H9 (cell line): ENCODE measurements at regions not wholly inside any gene's neighbourhood (a gene's known extent, or its start where the extent isn't known, plus 50 kb on each side); places are given as distances from the start of the nearest gene placed in this dataset.

Experiments
- DNase-seq: peaks from one replicate; pipeline ENCODE4 v3.0.0-alpha.2; 2017
- H2AFZ ChIP-seq: one replicate; pipeline ENCODE4 v1.6.1; 2013; ENCODE audit warnings: mild to moderate bottlenecking, low read length, control low read depth, moderate library complexity
- H2AK5ac ChIP-seq: 2 replicates; pipeline ENCODE4 v1.6.1; 2013; ENCODE audit warnings: low read length, control low read depth, mixed read lengths; ENCODE audit not compliant: insufficient read length
- H2BK120ac ChIP-seq: one replicate; pipeline ENCODE4 v1.6.1; 2013; ENCODE audit warnings: low read depth, mild to moderate bottlenecking, low read length, control low read depth, inconsistent platforms; ENCODE audit not compliant: poor library complexity, severe bottlenecking
- H2BK12ac ChIP-seq: 2 replicates; pipeline ENCODE4 v1.6.1; 2013; ENCODE audit warnings: low read length, control low read depth, mixed read lengths, low read depth; ENCODE audit not compliant: insufficient read length
- H2BK15ac ChIP-seq: 2 replicates; pipeline ENCODE4 v1.6.1; 2013; ENCODE audit warnings: low read depth, low read length, control low read depth
- H2BK20ac ChIP-seq: one replicate; pipeline ENCODE4 v1.6.1; 2013; ENCODE audit warnings: low read depth, mild to moderate bottlenecking, low read length, control low read depth, inconsistent platforms; ENCODE audit not compliant: poor library complexity, severe bottlenecking
- H2BK5ac ChIP-seq: 2 replicates; pipeline ENCODE4 v1.6.1; 2013; ENCODE audit warnings: low read length, control low read depth, mixed read lengths; ENCODE audit not compliant: insufficient read length
- H3K14ac ChIP-seq: 2 replicates; pipeline ENCODE4 v1.6.1; 2013; ENCODE audit warnings: low read length, control low read depth; ENCODE audit not compliant: insufficient read depth
- H3K18ac ChIP-seq: 2 replicates; pipeline ENCODE4 v1.6.1; 2013; ENCODE audit warnings: low read depth, mild to moderate bottlenecking, mixed read lengths, low read length, control low read depth; ENCODE audit not compliant: insufficient read length
- H3K23ac ChIP-seq: 2 replicates; pipeline ENCODE4 v1.6.1; 2013; ENCODE audit warnings: low read length, control low read depth, mixed read lengths, low read depth; ENCODE audit not compliant: insufficient read length
- H3K23me2 ChIP-seq: 2 replicates; pipeline ENCODE4 v1.6.1; 2013; ENCODE audit warnings: low read depth, mild to moderate bottlenecking, mixed read lengths, low read length, control low read depth; ENCODE audit not compliant: insufficient read length, poor library complexity, severe bottlenecking
- H3K27ac ChIP-seq: 2 replicates; pipeline ENCODE4 v1.5.1; 2013; ENCODE audit warnings: low read length, control low read depth, mixed read lengths, low read depth; ENCODE audit not compliant: insufficient read length
- H3K27me3 ChIP-seq: 2 replicates; pipeline ENCODE4 v1.6.1; 2013; ENCODE audit warnings: low read length, control low read depth, inconsistent platforms; ENCODE audit not compliant: insufficient read depth
- H3K4ac ChIP-seq: 2 replicates; pipeline ENCODE4 v1.6.1; 2013; ENCODE audit warnings: low read depth, mild to moderate bottlenecking, control low read depth, inconsistent platforms, low read length, moderate library complexity
- H3K4me1 ChIP-seq: 2 replicates; pipeline ENCODE4 v1.6.1; 2013; ENCODE audit warnings: low read length, control low read depth, inconsistent platforms; ENCODE audit not compliant: insufficient read depth
- H3K4me2 ChIP-seq: 2 replicates; pipeline ENCODE4 v1.6.1; 2013; ENCODE audit warnings: low read length, control low read depth, mixed read lengths; ENCODE audit not compliant: insufficient read length, insufficient read depth
- H3K56ac ChIP-seq: 2 replicates; pipeline ENCODE4 v1.6.1; 2013; ENCODE audit warnings: low read depth, mild to moderate bottlenecking, mixed read lengths, low read length, control low read depth; ENCODE audit not compliant: insufficient read length
- H3K79me1 ChIP-seq: 2 replicates; pipeline ENCODE4 v1.6.1; 2013; ENCODE audit warnings: low read depth, mild to moderate bottlenecking, moderate library complexity, low read length, control low read depth, inconsistent platforms; ENCODE audit not compliant: insufficient read depth, poor library complexity, severe bottlenecking
- H3K79me2 ChIP-seq: 2 replicates; pipeline ENCODE4 v1.6.1; 2013; ENCODE audit warnings: low read length, control low read depth, inconsistent platforms; ENCODE audit not compliant: insufficient read depth
- H3K9ac ChIP-seq: 2 replicates; pipeline ENCODE4 v1.6.1; 2013; ENCODE audit warnings: low read length, control low read depth, mixed read lengths; ENCODE audit not compliant: insufficient read length; ENCODE audit errors: extremely low read depth
- H3K9me3 ChIP-seq: one replicate; pipeline ENCODE4 v1.6.1; 2013; ENCODE audit warnings: low read depth, low read length, inconsistent platforms; ENCODE audit not compliant: control insufficient read depth
- H3T11ph ChIP-seq: one replicate; pipeline ENCODE4 v1.6.1; 2013; ENCODE audit warnings: mild to moderate bottlenecking, low read length, control low read depth, inconsistent platforms
- H4K20me1 ChIP-seq: one replicate; pipeline ENCODE4 v1.6.1; 2013; ENCODE audit not compliant: control insufficient read depth, insufficient read length, insufficient read depth
- H4K5ac ChIP-seq: 2 replicates; pipeline ENCODE4 v1.6.1; 2013; ENCODE audit warnings: low read depth, mild to moderate bottlenecking, mixed read lengths, low read length, control low read depth; ENCODE audit not compliant: insufficient read length
- H4K8ac ChIP-seq: replicated peaks from 2 replicates; pipeline ENCODE4 v1.6.1; 2013; ENCODE audit warnings: low read length, control low read depth, mixed read lengths, low read depth; ENCODE audit not compliant: insufficient read length
- H4K91ac ChIP-seq: 2 replicates; pipeline ENCODE4 v1.6.1; 2013; ENCODE audit warnings: low read depth, mild to moderate bottlenecking, moderate library complexity, mixed read lengths, low read length, control low read depth; ENCODE audit not compliant: insufficient read length
- H3K27ac Mint-ChIP-seq, 3 experiments: 2 replicates in 2 of 3; 3 replicates in 1 of 3; pipeline ENCODE4 v1.8.0; 2020 to 2021; ENCODE audit warnings: mixed read lengths in 3 of 3, mild to moderate bottlenecking in 1 of 3, moderate library complexity in 1 of 3
- H3K27me3 Mint-ChIP-seq: 2 replicates; pipeline ENCODE4 v1.8.0; 2021; ENCODE audit warnings: low read depth, mild to moderate bottlenecking, moderate library complexity, mixed read lengths
- H3K36me3 Mint-ChIP-seq, 3 experiments: 2 replicates in 2 of 3; 3 replicates in 1 of 3; pipeline ENCODE4 v1.8.0; 2020 to 2021; ENCODE audit warnings: low read depth in 3 of 3, mixed read lengths in 3 of 3; ENCODE audit not compliant: insufficient read depth in 1 of 3
- H3K4me1 Mint-ChIP-seq, 2 experiments: 2 replicates each; pipeline ENCODE4 v1.8.0; 2020; ENCODE audit warnings: mixed read lengths in 2 of 2
- H3K4me3 Mint-ChIP-seq, 2 experiments: 2 replicates in 1 of 2; 3 replicates in 1 of 2; pipeline ENCODE4 v1.8.0; 2020 to 2021; ENCODE audit warnings: mild to moderate bottlenecking in 2 of 2, mixed read lengths in 2 of 2, moderate library complexity in 1 of 2
- H3K9me3 Mint-ChIP-seq, 2 experiments: 2 replicates in 1 of 2; 3 replicates in 1 of 2; pipeline ENCODE4 v1.8.0; 2020; ENCODE audit warnings: mild to moderate bottlenecking in 2 of 2, mixed read lengths in 2 of 2, moderate library complexity in 1 of 2
- WGBS: extraction: QIAGEN DNeasy Blood & Tissue Kit; methylation state at CpG from one replicate; pipeline ENCODE4 v1.1.7; 2013; ENCODE audit warnings: missing lambda C conversion rate, low lambda C conversion rate, mixed read lengths; ENCODE audit not compliant: insufficient read length; ENCODE audit errors: extremely low coverage; 5-methylcytosine and 5-hydroxymethylcytosine counted together
- TF ChIP-seq, protein P1 (sequence below): fragments of 200-600 bp; sonication (generic); conservative IDR thresholded peaks from 3 replicates; pipeline ENCODE4 v1.8.0; 2021; ENCODE audit warnings: antibody characterized with exemption, mild to moderate bottlenecking

DNA sequence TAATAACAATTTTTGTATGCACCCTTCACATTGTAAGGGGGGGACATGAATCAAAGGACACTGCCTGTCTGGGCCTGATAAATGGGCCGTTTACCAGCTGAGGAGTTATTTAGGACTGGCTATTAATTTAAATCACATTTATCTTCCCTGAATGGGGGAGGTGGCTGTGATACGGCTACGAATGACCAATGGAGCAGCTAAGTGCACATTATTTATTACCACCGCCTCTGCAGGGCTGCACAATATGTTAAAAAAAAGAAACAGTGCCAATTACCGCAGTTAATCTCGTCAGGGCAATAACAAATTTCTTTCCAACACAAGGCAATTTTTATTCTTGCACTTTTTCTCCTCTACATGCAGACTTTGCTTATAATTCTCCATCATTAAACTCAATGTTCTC is 318.4 kb downstream of the IRX2 start:
- Mint-ChIP-seq H3K27me3 (peaks cover 4% of the 10 kb centered on the region), H3K36me3 (peaks cover 5 to 22% (median 9%) of the 10 kb centered on the region in 3 experiments; a peak in 5 of 7 replicates), H3K4me1 (peaks cover 6% of the 10 kb centered on the region in 2 experiments), H3K27ac (no peak overlapping the region), H3K9me3 (peaks cover 40 to 52% of the 10 kb centered on the region in 2 experiments), H3K4me3 (no peak overlapping the region)
- no peak overlapping the region for H3K23ac ChIP-seq
- TF ChIP-seq, protein P1, sequence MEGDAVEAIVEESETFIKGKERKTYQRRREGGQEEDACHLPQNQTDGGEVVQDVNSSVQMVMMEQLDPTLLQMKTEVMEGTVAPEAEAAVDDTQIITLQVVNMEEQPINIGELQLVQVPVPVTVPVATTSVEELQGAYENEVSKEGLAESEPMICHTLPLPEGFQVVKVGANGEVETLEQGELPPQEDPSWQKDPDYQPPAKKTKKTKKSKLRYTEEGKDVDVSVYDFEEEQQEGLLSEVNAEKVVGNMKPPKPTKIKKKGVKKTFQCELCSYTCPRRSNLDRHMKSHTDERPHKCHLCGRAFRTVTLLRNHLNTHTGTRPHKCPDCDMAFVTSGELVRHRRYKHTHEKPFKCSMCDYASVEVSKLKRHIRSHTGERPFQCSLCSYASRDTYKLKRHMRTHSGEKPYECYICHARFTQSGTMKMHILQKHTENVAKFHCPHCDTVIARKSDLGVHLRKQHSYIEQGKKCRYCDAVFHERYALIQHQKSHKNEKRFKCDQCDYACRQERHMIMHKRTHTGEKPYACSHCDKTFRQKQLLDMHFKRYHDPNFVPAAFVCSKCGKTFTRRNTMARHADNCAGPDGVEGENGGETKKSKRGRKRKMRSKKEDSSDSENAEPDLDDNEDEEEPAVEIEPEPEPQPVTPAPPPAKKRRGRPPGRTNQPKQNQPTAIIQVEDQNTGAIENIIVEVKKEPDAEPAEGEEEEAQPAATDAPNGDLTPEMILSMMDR = no peak
- no peaks in the 10 kb centered on the region; the same call in 1 of the 2 replicates for H3K27me3 ChIP-seq
- no peaks in the 10 kb centered on the region for H3K23me2 ChIP-seq
- no peak for DNase-seq
- no peaks in the 10 kb centered on the region for H3K79me2 ChIP-seq
- no peak overlapping the region for H3K27ac ChIP-seq
- no peak overlapping the region for H3K9ac ChIP-seq
- H2BK120ac ChIP-seq = no peak overlapping the region
- H3K79me1 ChIP-seq = no peaks in the 10 kb centered on the region
- H3K9me3 ChIP-seq = peaks cover 24% of the 10 kb centered on the region
- no peaks in the 10 kb centered on the region for H4K20me1 ChIP-seq
- H3K4me1 ChIP-seq = no peaks in the 10 kb centered on the region
- H3K56ac ChIP-seq = no peak overlapping the region
- H2BK5ac ChIP-seq = no peak overlapping the region
- WGBS = no CpG with 5 or more reads among the region's 6 CpGs
- no peak overlapping the region for H2BK15ac ChIP-seq
- H4K91ac ChIP-seq = no peak overlapping the region
- H2AFZ ChIP-seq = no peak overlapping the region
- no peak overlapping the region for H3T11ph ChIP-seq
- H4K5ac ChIP-seq = no peak overlapping the region
- no peak overlapping the region for H3K14ac ChIP-seq
- no peak overlapping the region for H3K4ac ChIP-seq
- H2BK12ac ChIP-seq = no peak overlapping the region
- no peak overlapping the region for H4K8ac ChIP-seq
- H2BK20ac ChIP-seq = no peak overlapping the region
- no peak overlapping the region for H3K18ac ChIP-seq
- no peak overlapping the region for H3K4me2 ChIP-seq
- H2AK5ac ChIP-seq = no peak overlapping the region
